ENCODE measurements at regions not wholly inside any gene's neighbourhood (a gene's known extent, or its start where the extent isn't known, plus 50 kb on each side); places are given as distances from the start of the nearest gene placed in this dataset.
"Not testable (repeated sequence)": the region's sequence is repeated elsewhere in the genome, so short reads cannot be mapped to it uniquely, and the experiment has no call there.

DNA sequence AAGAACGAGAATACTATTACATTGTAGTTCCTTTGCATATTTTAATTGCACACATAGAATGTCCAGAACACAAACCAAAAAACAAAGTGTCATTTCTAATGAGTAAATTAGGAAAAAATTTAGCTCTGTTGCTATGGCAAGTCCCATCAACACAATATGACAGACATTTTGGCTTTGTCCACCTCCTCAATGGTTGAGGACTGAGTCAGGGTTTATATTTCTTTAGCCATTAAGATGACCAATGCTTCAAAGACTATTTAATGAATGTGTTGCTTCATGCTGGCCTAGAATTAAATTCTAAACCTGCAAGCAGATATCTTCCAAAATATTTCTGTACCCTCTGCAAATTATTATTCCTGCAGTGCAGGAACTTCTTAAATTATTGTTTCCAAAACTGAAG lies 719.2 kb downstream of the NTRK3 start:
- no peak overlapping the region for H3K9ac ChIP-seq (ENCODE audit: low read length)
- no peaks in the 10 kb centered on the region for H3K4me1 ChIP-seq (ENCODE audit: low read length)
- H3K4me2 ChIP-seq (ENCODE audit: low read length) = no peak overlapping the region
- TF ChIP-seq EZH2phosphoT487 (IDR thresholded peaks at IDR 0.05; ENCODE audit: low read depth) = no peak
- TF ChIP-seq, protein P1, sequence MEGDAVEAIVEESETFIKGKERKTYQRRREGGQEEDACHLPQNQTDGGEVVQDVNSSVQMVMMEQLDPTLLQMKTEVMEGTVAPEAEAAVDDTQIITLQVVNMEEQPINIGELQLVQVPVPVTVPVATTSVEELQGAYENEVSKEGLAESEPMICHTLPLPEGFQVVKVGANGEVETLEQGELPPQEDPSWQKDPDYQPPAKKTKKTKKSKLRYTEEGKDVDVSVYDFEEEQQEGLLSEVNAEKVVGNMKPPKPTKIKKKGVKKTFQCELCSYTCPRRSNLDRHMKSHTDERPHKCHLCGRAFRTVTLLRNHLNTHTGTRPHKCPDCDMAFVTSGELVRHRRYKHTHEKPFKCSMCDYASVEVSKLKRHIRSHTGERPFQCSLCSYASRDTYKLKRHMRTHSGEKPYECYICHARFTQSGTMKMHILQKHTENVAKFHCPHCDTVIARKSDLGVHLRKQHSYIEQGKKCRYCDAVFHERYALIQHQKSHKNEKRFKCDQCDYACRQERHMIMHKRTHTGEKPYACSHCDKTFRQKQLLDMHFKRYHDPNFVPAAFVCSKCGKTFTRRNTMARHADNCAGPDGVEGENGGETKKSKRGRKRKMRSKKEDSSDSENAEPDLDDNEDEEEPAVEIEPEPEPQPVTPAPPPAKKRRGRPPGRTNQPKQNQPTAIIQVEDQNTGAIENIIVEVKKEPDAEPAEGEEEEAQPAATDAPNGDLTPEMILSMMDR (IDR thresholded peaks at IDR 0.05; ENCODE audit: low read depth, low read length) = no peak
- no peak overlapping the region for H3K4me3 ChIP-seq (ENCODE audit: low read length)
- no peaks in the 10 kb centered on the region for H3K79me2 ChIP-seq (ENCODE audit: low read length)
- no peak overlapping the region for H3K27ac ChIP-seq (ENCODE audit: low read length)
- no peaks in the 10 kb centered on the region for H4K20me1 ChIP-seq (ENCODE audit: insufficient read depth, low read length)
- no peaks in the 10 kb centered on the region for H3K36me3 ChIP-seq (replicated peaks; ENCODE audit: low read depth, low read length)
- no peak overlapping the region for H2AFZ ChIP-seq (ENCODE audit: low read depth, low read length)
- no peaks in the 10 kb centered on the region for H3K9me3 ChIP-seq (ENCODE audit: insufficient read depth, low read length)
- H3K27me3 ChIP-seq (ENCODE audit: low read depth, low read length) = no peaks in the 10 kb centered on the region

DNA sequence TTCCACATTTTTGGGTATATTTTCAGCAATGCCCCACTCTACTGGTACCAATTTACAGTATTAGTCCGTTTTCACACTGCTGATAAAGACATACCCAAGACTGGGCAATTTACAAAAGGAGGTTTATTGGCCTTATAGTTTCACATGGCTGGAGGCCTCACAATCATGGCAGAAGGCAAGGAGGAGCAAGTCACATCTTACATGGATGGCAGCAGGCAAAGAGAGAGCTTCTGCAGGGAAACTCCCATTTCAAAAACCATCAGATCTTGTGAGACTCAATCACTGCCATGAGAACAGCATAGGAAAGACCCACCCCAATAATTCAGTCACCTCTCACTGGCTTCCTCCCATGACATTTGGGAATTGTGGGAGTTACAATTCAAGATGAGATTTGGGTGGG lies 722.9 kb downstream of the NTRK3 start:
- not testable (repeated sequence) for H3K4me1 ChIP-seq (ENCODE audit: low read length); H3K4me3 ChIP-seq (ENCODE audit: low read length); H3K27ac ChIP-seq (ENCODE audit: low read length); H2AFZ ChIP-seq (ENCODE audit: low read depth, low read length); H3K79me2 ChIP-seq (ENCODE audit: low read length); H3K27me3 ChIP-seq (ENCODE audit: low read depth, low read length); H4K20me1 ChIP-seq (ENCODE audit: insufficient read depth, low read length); H3K36me3 ChIP-seq (replicated peaks; ENCODE audit: low read depth, low read length); H3K9ac ChIP-seq (ENCODE audit: low read length); H3K4me2 ChIP-seq (ENCODE audit: low read length); H3K9me3 ChIP-seq (ENCODE audit: insufficient read depth, low read length)

DNA sequence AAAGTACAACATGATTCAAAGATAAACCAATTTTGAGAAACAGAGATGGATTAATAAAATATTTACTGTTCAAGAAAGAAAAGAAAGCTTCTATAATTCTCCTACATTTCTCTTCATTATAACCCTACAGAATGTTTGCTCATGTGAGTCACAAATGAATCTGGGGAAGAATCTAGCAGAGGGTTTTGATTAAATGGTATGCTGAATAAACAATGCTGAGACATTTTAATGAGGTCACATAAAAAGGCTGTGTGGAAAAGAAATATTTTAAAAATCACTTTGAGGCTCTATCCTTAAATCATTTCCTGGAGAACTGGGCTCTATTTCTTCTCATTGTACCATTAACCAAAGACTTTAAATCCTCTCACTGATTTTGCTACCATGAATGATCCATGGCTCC lies 727.7 kb downstream of the NTRK3 start:
- no peaks in the 10 kb centered on the region for H3K27me3 ChIP-seq (ENCODE audit: low read depth, low read length)
- no peaks in the 10 kb centered on the region for H3K4me1 ChIP-seq (ENCODE audit: low read length)
- H2AFZ ChIP-seq (ENCODE audit: low read depth, low read length) = no peak overlapping the region
- H3K4me2 ChIP-seq (ENCODE audit: low read length) = no peak overlapping the region
- H3K4me3 ChIP-seq (ENCODE audit: low read length) = no peak overlapping the region
- H3K79me2 ChIP-seq (ENCODE audit: low read length) = no peaks in the 10 kb centered on the region
- TF ChIP-seq EZH2phosphoT487 (IDR thresholded peaks at IDR 0.05; ENCODE audit: low read depth) = no peak
- TF ChIP-seq, protein P1 (IDR thresholded peaks at IDR 0.05; ENCODE audit: low read depth, low read length) = no peak
- H3K9ac ChIP-seq (ENCODE audit: low read length) = no peak overlapping the region
- no peaks in the 10 kb centered on the region for H3K9me3 ChIP-seq (ENCODE audit: insufficient read depth, low read length)
- no peaks in the 10 kb centered on the region for H4K20me1 ChIP-seq (ENCODE audit: insufficient read depth, low read length)
- no peaks in the 10 kb centered on the region for H3K36me3 ChIP-seq (replicated peaks; ENCODE audit: low read depth, low read length)
- no peak overlapping the region for H3K27ac ChIP-seq (ENCODE audit: low read length)

DNA sequence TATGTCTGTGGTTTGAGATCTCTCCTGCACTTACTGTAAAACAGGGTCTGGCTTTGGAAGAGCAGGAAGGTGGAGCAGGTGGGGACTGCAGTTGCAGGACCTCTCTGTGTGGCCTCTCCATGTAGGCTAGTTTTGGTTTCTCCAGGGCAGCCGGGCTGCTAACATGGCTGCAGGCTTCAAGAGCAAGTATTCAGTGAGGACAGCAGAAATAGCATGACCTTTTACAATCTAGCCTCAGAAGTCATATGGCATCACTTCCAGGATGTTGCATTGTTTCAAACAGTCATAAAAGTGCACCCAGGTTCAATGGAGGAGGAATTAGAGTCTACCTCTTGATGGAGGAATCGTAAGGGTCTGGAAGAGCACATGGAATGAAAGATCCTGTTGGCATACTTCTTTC lies 728.7 kb downstream of the NTRK3 start:
- Histone ChIP-seq H3K36me3 (replicated peaks; ENCODE audit: low read depth, low read length) (no peaks in the 10 kb centered on the region), H3K4me1 (ENCODE audit: low read length) (no peaks in the 10 kb centered on the region), H3K27me3 (ENCODE audit: low read depth, low read length) (no peaks in the 10 kb centered on the region), H4K20me1 (ENCODE audit: insufficient read depth, low read length) (no peaks in the 10 kb centered on the region), H3K27ac (ENCODE audit: low read length) (no peak overlapping the region), H3K79me2 (ENCODE audit: low read length) (no peaks in the 10 kb centered on the region), H2AFZ (ENCODE audit: low read depth, low read length) (no peak overlapping the region), H3K4me2 (ENCODE audit: low read length) (no peak overlapping the region), H3K9me3 (ENCODE audit: insufficient read depth, low read length) (no peaks in the 10 kb centered on the region), H3K4me3 (ENCODE audit: low read length) (no peak overlapping the region), H3K9ac (ENCODE audit: low read length) (no peak overlapping the region)
- TF ChIP-seq, protein P1 (IDR thresholded peaks at IDR 0.05; ENCODE audit: low read depth, low read length) = no peak
- TF ChIP-seq EZH2phosphoT487 (IDR thresholded peaks at IDR 0.05; ENCODE audit: low read depth) = no peak

DNA sequence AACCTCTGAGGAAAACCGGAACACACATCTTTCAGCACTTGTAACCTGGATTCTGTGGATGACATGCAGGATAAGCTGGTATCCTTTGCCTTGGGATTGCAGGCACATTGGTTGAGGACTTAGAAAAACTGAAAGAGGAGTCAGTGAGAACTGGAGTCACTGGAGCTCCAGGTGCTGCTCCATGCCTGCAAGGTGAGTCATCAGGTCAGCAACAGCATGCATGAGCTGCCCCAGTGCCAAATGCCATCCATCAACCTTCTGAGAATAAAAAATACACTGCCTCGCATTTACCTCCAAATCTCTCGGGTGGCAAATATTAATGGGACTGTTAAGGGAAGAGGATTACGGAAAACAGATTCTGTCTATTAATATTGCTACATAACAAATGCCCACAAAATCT lies 729.1 kb downstream of the NTRK3 start:
- no peak overlapping the region for H3K9ac ChIP-seq (ENCODE audit: low read length)
- no peak for TF ChIP-seq EZH2phosphoT487 (IDR thresholded peaks at IDR 0.05; ENCODE audit: low read depth)
- TF ChIP-seq, protein P1 (IDR thresholded peaks at IDR 0.05; ENCODE audit: low read depth, low read length) = no peak

More for the DNA sequence above, 729.1 kb downstream of the NTRK3 start:
- Histone ChIP-seq H3K9me3 (ENCODE audit: insufficient read depth, low read length) (no peaks in the 10 kb centered on the region), H3K27me3 (ENCODE audit: low read depth, low read length) (no peaks in the 10 kb centered on the region), H3K79me2 (ENCODE audit: low read length) (no peaks in the 10 kb centered on the region), H4K20me1 (ENCODE audit: insufficient read depth, low read length) (no peaks in the 10 kb centered on the region), H3K27ac (ENCODE audit: low read length) (no peak overlapping the region), H3K4me3 (ENCODE audit: low read length) (no peak overlapping the region), H3K36me3 (replicated peaks; ENCODE audit: low read depth, low read length) (no peaks in the 10 kb centered on the region), H2AFZ (ENCODE audit: low read depth, low read length) (no peak overlapping the region), H3K4me1 (ENCODE audit: low read length) (no peaks in the 10 kb centered on the region), H3K4me2 (ENCODE audit: low read length) (no peak overlapping the region)
